Stimulated activated CD8-positive, alpha-beta memory T cell treated with anti-CD3 and anti-CD28 coated beads, Interleukin-2, amount 100 ng/mL, for 1 hour (primary cell): ENCODE measurements at regions not wholly inside any gene's neighbourhood (a gene's known extent, or its start where the extent isn't known, plus 50 kb on each side); places are given as distances from the start of the nearest gene placed in this dataset.
"Not testable (repeated sequence)": the region's sequence is repeated elsewhere in the genome, so short reads cannot be mapped to it uniquely, and the experiment has no call there.

Experiments used
- DNase-seq, 2 donors: peaks; one replicate each; pipeline ENCODE4 v3.0.0-alpha.2; 2020; ENCODE audit warnings: low read depth in 2 of 2

DNA sequence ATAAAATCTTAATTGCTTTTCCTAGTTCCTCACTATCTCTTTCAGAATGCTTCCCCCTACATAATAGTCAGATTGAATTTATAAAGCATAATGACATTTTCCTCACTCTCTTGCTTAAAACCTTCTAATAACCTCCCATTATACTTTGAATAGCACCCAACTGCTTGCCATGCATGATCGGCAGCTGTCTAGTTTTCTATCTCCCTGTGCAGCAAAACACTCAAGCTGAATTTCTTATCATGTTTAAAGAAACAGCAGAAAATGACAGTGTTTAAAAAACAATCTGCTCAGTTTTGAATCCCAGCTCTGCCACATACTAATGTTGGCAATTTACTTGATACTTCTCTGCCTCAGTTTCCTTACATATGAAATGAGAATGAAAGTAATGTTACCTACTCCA is 947.1 kb upstream of the HS3ST1 start:
- DNase-seq: no peak

DNA sequence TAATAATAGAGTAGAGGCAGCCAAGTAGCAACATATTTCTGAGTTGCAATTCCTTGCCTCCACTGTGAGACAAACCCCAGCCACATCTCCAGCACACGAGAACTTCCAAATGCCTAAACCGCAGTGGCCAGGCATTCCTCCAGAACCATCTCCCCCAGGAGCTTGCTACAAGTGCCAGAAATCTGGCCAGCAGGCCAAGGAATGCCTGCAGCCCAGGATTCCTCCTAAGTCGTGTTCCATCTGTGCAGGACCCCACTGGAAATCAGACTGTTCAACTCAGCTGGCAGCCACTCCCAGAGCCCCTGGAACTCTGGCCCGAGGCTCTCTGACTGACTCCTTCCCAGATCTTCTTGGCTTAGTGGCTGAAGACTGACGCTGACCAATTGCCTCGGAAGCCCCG is 937.2 kb upstream of the HS3ST1 start:
- DNase-seq: not testable (repeated sequence)

GRCh38 chr4:12360391-12360790 is 931.7 kb upstream of the HS3ST1 start:
- no peak for DNase-seq

- no peak for DNase-seq
Observed at GRCh38 chr4:12359420-12359819, 930.7 kb upstream of the HS3ST1 start.

DNA sequence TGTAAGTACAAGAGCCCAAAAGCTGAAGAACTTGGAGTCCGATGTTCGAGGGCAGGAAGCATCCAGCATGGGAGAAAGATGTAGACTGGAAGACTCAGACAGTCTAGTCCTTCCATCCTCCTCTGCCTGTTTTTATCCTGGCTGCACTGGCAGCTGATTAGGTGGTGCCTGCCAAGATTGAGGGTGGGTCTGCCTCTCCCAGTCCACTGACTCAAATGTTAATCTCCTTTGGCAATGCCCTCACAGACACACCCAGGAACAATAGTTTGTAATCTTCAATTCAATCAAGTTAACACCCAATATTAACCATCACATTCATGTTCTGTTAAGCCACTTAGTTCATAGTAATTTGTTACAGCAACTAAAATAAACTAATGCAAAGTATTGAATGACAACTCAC is 904.4 kb upstream of the HS3ST1 start:
- DNase-seq: not testable (repeated sequence)

DNA sequence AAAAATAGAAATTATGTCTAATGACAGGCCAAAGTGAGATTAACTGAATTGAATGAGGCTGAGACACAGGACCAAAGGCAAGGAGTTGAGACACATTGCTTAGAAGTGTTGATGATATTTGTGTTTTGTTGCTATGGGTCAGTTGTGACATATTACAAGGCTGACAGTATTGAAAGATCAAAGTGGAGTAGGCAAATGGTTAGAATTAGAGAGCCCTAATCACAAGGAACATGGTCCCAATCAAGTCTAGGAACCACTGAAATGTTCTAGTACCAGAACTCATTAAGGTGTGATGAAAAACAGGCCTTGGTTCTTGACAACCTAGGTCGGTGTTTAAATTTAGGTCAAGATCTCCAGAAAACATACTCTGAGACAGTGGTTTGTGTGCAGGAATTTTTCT is 896.3 kb upstream of the HS3ST1 start:
- DNase-seq: no peak

GRCh38 chr4:12319765-12320164 is 891.1 kb upstream of the HS3ST1 start:
- no peak for DNase-seq

DNA sequence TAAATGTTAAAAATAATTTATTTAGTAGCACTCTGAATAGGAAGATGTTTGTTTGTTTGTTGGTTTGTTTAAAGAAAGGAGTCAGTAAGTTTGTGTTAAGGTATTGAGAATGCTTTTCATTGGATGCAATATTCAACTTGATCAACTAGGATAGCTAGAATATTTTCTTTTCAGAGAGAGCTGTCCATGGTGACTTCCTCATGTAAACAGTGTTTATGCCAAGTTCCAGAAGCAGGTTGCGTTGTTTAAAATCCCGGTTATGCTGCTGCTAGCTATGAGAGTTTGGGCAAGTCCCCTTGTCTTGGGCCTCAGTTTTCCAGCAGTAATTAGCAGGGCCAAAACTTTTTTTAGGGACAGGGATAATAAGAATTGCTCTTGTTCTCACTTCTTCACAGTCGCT is 876.2 kb upstream of the HS3ST1 start:
- DNase-seq: no peak

- DNase-seq: no peak
Observed at GRCh38 chr4:12296366-12296765, 867.7 kb upstream of the HS3ST1 start.

GRCh38 chr4:12293906-12294525 is 865.3 kb upstream of the HS3ST1 start:
- no peak for DNase-seq

- DNase-seq: no peak
Observed at GRCh38 chr4:12286351-12286750, 857.7 kb upstream of the HS3ST1 start.

GRCh38 chr4:12270546-12270945 is 841.9 kb upstream of the HS3ST1 start:
- no peak for DNase-seq

DNA sequence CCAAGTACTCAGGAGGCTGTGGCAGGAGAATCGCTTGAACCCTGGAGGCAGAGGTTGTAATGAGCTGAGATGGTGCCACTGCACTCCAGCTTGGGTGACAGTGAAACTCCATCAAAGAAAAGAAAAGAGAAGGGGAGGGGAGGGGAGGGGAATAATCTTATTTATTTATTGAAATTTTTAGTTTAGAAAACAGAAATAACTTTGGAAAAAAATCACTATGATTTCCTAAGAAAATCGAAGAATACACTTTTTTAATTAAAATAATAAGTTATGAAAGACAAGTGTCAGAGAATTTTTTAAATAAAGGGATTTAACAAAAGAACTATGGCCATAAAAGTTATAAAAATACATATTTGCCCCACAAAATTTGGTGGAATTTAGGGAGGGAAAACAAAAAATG is 836.9 kb upstream of the HS3ST1 start:
- DNase-seq: no peak

GRCh38 chr4:12260453-12260852 is 831.8 kb upstream of the HS3ST1 start:
- no peak for DNase-seq

DNA sequence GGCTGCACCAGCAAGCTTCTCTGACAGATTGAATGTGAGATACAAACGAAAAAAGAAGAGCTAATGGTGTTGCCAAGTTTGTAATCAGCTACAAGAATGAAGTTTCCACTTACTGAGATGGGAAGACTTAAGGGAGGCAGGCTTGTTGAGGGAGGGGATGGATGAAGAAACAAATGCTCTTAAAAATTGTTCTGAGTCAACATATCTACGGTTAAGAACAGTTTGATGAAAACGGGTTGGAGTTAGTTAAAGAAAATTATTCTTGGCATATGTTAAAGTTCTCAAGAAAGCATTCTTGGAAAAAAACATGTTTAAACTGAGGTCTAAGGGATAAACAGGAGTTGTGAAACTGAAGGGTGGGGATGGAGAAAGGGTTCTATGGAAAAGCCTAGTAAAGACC is 816.3 kb upstream of the HS3ST1 start:
- no peak for DNase-seq

GRCh38 chr4:12242354-12242753 is 813.7 kb upstream of the HS3ST1 start:
- no peak for DNase-seq

DNA sequence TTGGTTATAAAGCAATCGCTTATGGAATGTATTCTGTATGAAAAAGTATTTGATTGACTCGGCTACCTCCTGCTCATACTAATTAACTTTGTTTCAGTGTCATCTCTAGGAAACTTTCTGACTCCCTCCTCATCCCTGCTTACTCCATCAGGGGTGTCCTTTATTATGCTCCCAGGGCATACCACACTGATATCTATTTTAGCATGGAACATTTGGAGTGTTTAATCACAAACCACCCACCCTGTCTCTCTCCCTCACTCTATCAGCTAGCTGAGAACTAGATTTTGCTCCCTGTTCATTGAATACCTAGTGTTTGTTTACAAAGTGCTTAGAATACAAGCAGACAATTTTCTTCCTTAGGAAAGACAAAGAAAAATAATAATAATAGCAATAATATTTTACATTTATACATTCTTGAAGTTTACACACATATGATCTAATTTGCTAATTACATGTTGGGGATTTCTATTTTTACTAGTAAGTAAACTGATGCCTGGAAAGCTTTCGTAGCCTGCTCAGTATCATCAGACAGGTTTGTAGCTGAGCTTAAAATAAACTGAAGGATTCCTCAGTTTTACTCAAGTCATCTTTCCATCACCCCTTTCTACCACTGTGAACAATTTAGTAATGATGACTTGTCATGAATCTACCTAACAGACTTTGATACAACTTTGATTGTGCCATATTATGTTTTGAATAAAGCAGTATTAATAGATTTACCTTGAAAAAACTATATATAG is 811.4 kb upstream of the HS3ST1 start:
- no peak for DNase-seq

DNA sequence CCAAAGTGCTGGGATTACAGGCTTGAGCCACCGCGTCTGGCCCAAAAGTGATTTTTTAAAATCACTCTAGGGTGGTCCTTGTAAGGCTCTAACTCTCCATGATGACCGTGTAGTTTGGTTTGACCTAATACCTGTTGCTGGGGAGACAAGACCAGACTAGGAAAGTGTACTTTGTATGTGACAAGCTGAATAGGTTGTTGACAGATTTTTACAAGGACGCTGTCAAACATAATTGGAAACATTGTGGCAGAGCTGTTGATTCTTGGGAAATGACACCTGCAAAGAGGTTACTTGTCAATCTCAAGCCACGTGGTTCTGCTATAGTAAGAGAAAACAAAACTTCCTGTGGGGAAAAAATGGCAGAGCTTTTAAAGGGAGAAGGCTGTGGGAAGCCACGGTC is 802.4 kb upstream of the HS3ST1 start:
- no peak for DNase-seq

- DNase-seq: no peak
Observed at GRCh38 chr4:12221031-12221430, 792.3 kb upstream of the HS3ST1 start.

DNA sequence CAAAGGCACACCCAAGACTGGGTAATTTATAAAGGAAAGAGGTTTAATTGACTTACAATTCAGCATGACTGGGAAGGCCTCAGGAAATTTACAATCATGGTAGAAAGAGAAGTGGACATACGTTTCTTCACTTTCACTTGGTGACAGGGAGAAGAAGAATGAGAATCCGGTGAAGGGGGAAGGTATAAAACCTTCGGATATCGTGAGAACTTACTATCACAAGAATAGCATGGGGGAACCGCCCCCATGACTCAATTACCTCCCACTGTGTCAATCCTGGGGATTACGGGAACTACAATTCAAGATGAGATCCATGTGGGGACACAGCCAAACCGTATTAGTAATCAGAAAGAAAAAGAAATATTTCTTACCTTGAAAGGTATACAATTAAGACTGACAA is 782.9 kb upstream of the HS3ST1 start:
- no peak for DNase-seq

DNA sequence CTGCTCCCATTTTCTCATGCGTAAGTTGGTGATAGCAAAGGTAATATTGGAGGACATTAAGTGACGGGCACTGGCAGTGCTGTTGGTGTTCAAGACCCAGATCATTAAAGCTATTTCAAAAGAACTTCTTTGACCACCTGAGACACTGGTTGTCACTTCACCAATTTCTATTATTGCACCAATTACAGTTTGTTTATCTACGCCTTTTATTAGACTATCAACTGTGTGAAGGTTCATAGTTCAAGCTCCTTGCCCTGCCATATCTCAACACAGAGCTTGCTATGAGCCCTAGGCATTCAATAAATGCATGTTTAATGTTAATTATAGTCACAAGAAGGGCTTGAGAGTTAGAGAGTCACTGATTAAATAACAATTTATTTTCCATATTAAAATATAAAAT is 778.7 kb upstream of the HS3ST1 start:
- no peak for DNase-seq

DNA sequence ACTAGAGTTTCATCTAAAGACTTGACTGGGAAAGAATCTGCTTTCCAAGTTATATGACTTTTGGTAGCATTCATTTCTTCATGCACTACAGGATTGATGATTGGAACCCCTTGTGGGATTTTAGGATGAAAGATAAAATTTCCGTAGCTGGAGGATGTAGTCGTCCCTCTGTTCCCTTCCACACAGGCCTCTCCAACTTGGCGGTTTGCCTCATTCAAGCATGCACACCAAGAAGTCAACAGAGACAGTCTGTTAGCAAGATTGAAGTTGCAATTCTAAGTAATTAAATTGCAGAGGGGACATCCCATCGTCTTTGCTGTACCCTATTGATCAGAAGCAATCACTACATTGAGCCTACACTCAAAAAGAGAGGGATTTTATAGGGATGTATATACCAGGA is 777.4 kb upstream of the HS3ST1 start:
- no peak for DNase-seq

GRCh38 chr4:12203945-12204344 is 775.3 kb upstream of the HS3ST1 start:
- DNase-seq: no peak

- no peak for DNase-seq
Observed at GRCh38 chr4:12200226-12200625, 771.5 kb upstream of the HS3ST1 start.
